ENCODE measurements at regions not wholly inside any gene's neighbourhood (a gene's known extent, or its start where the extent isn't known, plus 50 kb on each side); places are given as distances from the start of the nearest gene placed in this dataset.

DNA sequence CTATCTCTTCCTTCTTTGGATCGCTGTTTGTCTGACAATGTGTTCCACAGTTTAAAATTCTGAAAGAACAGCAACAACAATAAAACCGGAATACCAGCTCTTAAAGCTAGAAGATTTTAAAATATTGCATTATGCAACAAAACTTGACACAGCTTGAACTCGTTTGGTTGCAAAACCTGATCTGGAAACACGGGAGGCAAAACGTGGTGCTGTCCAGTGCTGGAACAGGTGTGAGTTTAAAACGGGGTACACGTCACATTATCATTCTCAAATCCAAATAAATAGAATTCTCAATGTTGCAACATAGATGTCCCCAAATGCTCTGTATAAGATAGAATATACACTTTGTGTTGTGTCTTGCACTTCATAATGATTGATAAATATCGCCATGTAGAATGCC, 110.9 kb upstream of the LYSMD4 start:
- TF ChIP-seq, protein P1, sequence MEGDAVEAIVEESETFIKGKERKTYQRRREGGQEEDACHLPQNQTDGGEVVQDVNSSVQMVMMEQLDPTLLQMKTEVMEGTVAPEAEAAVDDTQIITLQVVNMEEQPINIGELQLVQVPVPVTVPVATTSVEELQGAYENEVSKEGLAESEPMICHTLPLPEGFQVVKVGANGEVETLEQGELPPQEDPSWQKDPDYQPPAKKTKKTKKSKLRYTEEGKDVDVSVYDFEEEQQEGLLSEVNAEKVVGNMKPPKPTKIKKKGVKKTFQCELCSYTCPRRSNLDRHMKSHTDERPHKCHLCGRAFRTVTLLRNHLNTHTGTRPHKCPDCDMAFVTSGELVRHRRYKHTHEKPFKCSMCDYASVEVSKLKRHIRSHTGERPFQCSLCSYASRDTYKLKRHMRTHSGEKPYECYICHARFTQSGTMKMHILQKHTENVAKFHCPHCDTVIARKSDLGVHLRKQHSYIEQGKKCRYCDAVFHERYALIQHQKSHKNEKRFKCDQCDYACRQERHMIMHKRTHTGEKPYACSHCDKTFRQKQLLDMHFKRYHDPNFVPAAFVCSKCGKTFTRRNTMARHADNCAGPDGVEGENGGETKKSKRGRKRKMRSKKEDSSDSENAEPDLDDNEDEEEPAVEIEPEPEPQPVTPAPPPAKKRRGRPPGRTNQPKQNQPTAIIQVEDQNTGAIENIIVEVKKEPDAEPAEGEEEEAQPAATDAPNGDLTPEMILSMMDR (conservative IDR thresholded peaks at IDR 0.05; ENCODE audit: low read length): no peak
- no peak for TF ChIP-seq EZH2phosphoT487 (IDR thresholded peaks at IDR 0.05; ENCODE audit: borderline replicate concordance, low read depth, low read length)

Data from OCI-LY7 (cell line).